ENCODE measurements at regions not wholly inside any gene's neighbourhood (a gene's known extent, or its start where the extent isn't known, plus 50 kb on each side); places are given as distances from the start of the nearest gene placed in this dataset.

GRCh38 chr6:68400396-68400795 lies 234.7 kb upstream of the ADGRB3 start:
- H3K4me3 Mint-ChIP-seq, result no peak overlapping the region
- no peaks in the 10 kb centered on the region for H3K36me3 Mint-ChIP-seq (ENCODE audit: low read depth)
- no peak overlapping the region for H3K27ac Mint-ChIP-seq
- TF ChIP-seq, protein P1, sequence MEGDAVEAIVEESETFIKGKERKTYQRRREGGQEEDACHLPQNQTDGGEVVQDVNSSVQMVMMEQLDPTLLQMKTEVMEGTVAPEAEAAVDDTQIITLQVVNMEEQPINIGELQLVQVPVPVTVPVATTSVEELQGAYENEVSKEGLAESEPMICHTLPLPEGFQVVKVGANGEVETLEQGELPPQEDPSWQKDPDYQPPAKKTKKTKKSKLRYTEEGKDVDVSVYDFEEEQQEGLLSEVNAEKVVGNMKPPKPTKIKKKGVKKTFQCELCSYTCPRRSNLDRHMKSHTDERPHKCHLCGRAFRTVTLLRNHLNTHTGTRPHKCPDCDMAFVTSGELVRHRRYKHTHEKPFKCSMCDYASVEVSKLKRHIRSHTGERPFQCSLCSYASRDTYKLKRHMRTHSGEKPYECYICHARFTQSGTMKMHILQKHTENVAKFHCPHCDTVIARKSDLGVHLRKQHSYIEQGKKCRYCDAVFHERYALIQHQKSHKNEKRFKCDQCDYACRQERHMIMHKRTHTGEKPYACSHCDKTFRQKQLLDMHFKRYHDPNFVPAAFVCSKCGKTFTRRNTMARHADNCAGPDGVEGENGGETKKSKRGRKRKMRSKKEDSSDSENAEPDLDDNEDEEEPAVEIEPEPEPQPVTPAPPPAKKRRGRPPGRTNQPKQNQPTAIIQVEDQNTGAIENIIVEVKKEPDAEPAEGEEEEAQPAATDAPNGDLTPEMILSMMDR (IDR thresholded peaks at IDR 0.05), result no peak
- DNase-seq, result no peak
- no peaks in the 10 kb centered on the region for H3K4me1 Mint-ChIP-seq (ENCODE audit: low read depth)
- H3K9me3 Mint-ChIP-seq, result peaks cover 20% of the 10 kb centered on the region
- H3K27me3 Mint-ChIP-seq (ENCODE audit: insufficient read depth), result 0 out of 2 replicates have a peak, but pooled peaks cover 1% of the 10 kb centered on the region

- TF ChIP-seq, protein P1 (IDR thresholded peaks at IDR 0.05), result no peak
- Mint-ChIP-seq H3K4me1 (ENCODE audit: low read depth) (no peaks in the 10 kb centered on the region), H3K9me3 (peaks cover 34% of the 10 kb centered on the region), H3K27ac (no peak overlapping the region), H3K27me3 (ENCODE audit: insufficient read depth) (no peaks in the 10 kb centered on the region), H3K36me3 (ENCODE audit: low read depth) (peaks cover 5% of the 10 kb centered on the region; the same call in 1 of the 2 replicates), H3K4me3 (no peak overlapping the region)
- DNase-seq, result no peak
Observed at GRCh38 chr6:68391953-68392352, 243.1 kb upstream of the ADGRB3 start.

DNA sequence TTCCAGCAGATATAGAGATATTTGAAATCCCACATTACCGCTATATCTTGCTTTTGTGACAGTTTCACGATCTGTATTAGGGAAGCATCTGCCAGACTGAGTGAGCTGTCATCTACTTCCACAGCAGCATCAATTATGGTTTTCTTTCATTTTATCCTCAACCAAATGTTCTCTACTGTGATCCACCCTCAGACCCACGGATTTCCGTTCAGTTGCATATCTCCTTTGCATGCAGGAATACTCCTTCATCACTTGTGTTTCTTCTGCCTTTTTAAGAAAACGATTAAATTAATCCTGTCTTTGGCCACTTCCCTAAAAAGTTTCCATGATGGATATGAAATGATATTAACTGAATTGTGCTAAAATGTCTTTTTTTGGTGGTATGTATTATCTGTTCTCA lies 262.1 kb upstream of the ADGRB3 start:
- TF ChIP-seq, protein P1 (IDR thresholded peaks at IDR 0.05), result no peak
- peaks cover 17% of the 10 kb centered on the region for H3K9me3 Mint-ChIP-seq
- H3K4me1 Mint-ChIP-seq (ENCODE audit: low read depth), result no peaks in the 10 kb centered on the region

GRCh38 chr6:68368845-68369244 lies 266.2 kb upstream of the ADGRB3 start:
- H3K36me3 Mint-ChIP-seq (ENCODE audit: low read depth), result no peaks in the 10 kb centered on the region
- no peak for DNase-seq
- H3K27me3 Mint-ChIP-seq (ENCODE audit: insufficient read depth), result no peaks in the 10 kb centered on the region
- TF ChIP-seq, protein P1 (IDR thresholded peaks at IDR 0.05), result no peak
- no peaks in the 10 kb centered on the region for H3K4me1 Mint-ChIP-seq (ENCODE audit: low read depth)
- no peak overlapping the region for H3K4me3 Mint-ChIP-seq
- no peak overlapping the region for H3K27ac Mint-ChIP-seq
- peaks cover 36% of the 10 kb centered on the region for H3K9me3 Mint-ChIP-seq

More for the DNA sequence above, 262.1 kb upstream of the ADGRB3 start:
- DNase-seq, result no peak
- Mint-ChIP-seq H3K27me3 (ENCODE audit: insufficient read depth) (no peaks in the 10 kb centered on the region), H3K27ac (no peak overlapping the region), H3K36me3 (ENCODE audit: low read depth) (no peaks in the 10 kb centered on the region), H3K4me3 (no peak overlapping the region)

DNA sequence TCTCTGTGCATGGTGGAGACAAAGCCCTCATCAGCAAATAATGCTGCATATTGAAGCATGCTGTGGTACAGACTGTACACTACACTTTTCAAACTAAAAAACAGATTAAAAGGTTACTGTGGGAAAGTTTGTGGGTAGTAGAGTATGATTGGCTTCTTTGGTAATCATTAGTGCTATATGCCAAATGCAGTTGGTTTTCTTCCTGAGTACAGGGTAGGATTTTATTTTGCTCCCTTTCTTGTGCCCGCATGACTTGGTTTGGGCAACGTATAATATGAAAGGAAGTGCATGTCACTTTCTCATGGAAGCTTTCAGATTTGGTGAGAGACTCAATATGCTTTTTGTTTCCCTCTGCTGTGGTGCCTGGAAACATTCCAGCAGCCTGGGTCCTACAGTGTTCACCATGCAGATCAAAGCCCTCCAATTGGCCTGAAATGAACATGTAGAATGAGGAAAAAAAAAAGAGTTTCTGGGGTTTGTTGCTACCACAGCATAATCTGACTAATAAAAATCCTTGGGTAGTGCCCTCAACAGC lies 270.7 kb upstream of the ADGRB3 start:
- 0 out of 2 replicates have a peak, but pooled peaks cover 2% of the 10 kb centered on the region for H3K36me3 Mint-ChIP-seq (ENCODE audit: low read depth)
- no peaks in the 10 kb centered on the region for H3K4me1 Mint-ChIP-seq (ENCODE audit: low read depth)
- H3K4me3 Mint-ChIP-seq, result no peak overlapping the region
- TF ChIP-seq, protein P1 (IDR thresholded peaks at IDR 0.05), result no peak
- no peak overlapping the region for H3K27ac Mint-ChIP-seq
- H3K27me3 Mint-ChIP-seq (ENCODE audit: insufficient read depth), result no peaks in the 10 kb centered on the region
- no peak for DNase-seq
- peaks cover 38% of the 10 kb centered on the region for H3K9me3 Mint-ChIP-seq

GRCh38 chr6:68343901-68344300 lies 291.2 kb upstream of the ADGRB3 start:
- DNase-seq, result no peak
- H3K4me3 Mint-ChIP-seq, result no peak overlapping the region
- TF ChIP-seq, protein P1 (IDR thresholded peaks at IDR 0.05), result no peak; the same call in 1 of the 2 replicates
- no peak overlapping the region for H3K27ac Mint-ChIP-seq
- H3K36me3 Mint-ChIP-seq (ENCODE audit: low read depth), result no peaks in the 10 kb centered on the region
- no peaks in the 10 kb centered on the region for H3K27me3 Mint-ChIP-seq (ENCODE audit: insufficient read depth)
- H3K4me1 Mint-ChIP-seq (ENCODE audit: low read depth), result no peaks in the 10 kb centered on the region
- peaks cover 27% of the 10 kb centered on the region for H3K9me3 Mint-ChIP-seq
